T-helper 1 cell (primary cell): ENCODE measurements at regions not wholly inside any gene's neighbourhood (a gene's known extent, or its start where the extent isn't known, plus 50 kb on each side); places are given as distances from the start of the nearest gene placed in this dataset.
A peak's percentile ranks its signal among the peaks of the same experiment; 100 is the strongest.

Source experiments
- DNase-seq, 5 donors: peaks; one replicate each; pipeline ENCODE4 v3.0.0-alpha.2; 2012 to 2020

- no peak for DNase-seq
These were observed 73.4 kb upstream of the TMEM18 start for GRCh38 chr2:750628-751027.

GRCh38 chr2:747762-748351 lies 70.7 kb upstream of the TMEM18 start:
- DNase-seq, result no peak

- no peak for DNase-seq
These were observed 69.5 kb upstream of the TMEM18 start for GRCh38 chr2:746697-747096.

GRCh38 chr2:744088-744487 lies 66.9 kb upstream of the TMEM18 start:
- DNase-seq, result no peak

GRCh38 chr2:742221-742620 lies 65.0 kb upstream of the TMEM18 start:
- DNase-seq, result no peak

- DNase-seq, result no peak
These were observed 63.9 kb upstream of the TMEM18 start for GRCh38 chr2:741195-741496.

- peak in 4 of 5 donors; percentile 10 to 47 (median 35) for DNase-seq
These were observed 63.4 kb upstream of the TMEM18 start for GRCh38 chr2:740322-741194.

GRCh38 chr2:739864-740321 lies 62.7 kb upstream of the TMEM18 start:
- DNase-seq, result peak in 2 of 5 donors; percentile 3 to 20

GRCh38 chr2:736939-737338 lies 59.7 kb upstream of the TMEM18 start:
- DNase-seq, result no peak

GRCh38 chr2:735670-736218 lies 58.5 kb upstream of the TMEM18 start:
- DNase-seq, result no peak

- no peak for DNase-seq
These were observed 57.3 kb upstream of the TMEM18 start for GRCh38 chr2:734496-734895.

- DNase-seq, result no peak
These were observed 56.3 kb upstream of the TMEM18 start for GRCh38 chr2:733495-733894.

- DNase-seq, result no peak
These were observed 55.8 kb upstream of the TMEM18 start for GRCh38 chr2:733001-733400.

- no peak for DNase-seq
These were observed 54.5 kb upstream of the TMEM18 start for GRCh38 chr2:731711-732110.

GRCh38 chr2:729376-729861 lies 52.2 kb upstream of the TMEM18 start:
- no peak for DNase-seq

- DNase-seq, result no peak
These were observed 51.0 kb upstream of the TMEM18 start for GRCh38 chr2:728165-728564.

GRCh38 chr2:727071-727470 lies 49.9 kb upstream of the TMEM18 start:
- no peak for DNase-seq
